Keratinocyte (primary cell): ENCODE measurements at regions not wholly inside any gene's neighbourhood (a gene's known extent, or its start where the extent isn't known, plus 50 kb on each side); places are given as distances from the start of the nearest gene placed in this dataset.

Experiments used
- DNase-seq: peaks from one replicate; pipeline ENCODE4 v3.0.0-alpha.2; 2011; ENCODE audit warnings: low read depth, missing footprints, low spot score
- FAIRE-seq: peaks from 2 replicates; lab custom pipeline; 2011; peaks lifted over from hg19 to GRCh38; lab: Jason Lieb, UNC
- H2AFZ ChIP-seq: 2 replicates; pipeline ENCODE4 v1.6.0; 2012; ENCODE audit warnings: low read length, control low read depth, inconsistent platforms; ENCODE audit not compliant: control insufficient read depth
- H3K27ac ChIP-seq: 2 replicates; pipeline ENCODE4 v1.5.1; 2011; ENCODE audit warnings: low read length; ENCODE audit not compliant: control insufficient read depth, insufficient read depth
- H3K27me3 ChIP-seq: 3 replicates; pipeline ENCODE4 v1.6.0; 2011; ENCODE audit warnings: low read length; ENCODE audit not compliant: control insufficient read depth, insufficient read depth; ENCODE audit errors: extremely low read depth
- H3K36me3 ChIP-seq, 2 experiments: 2 replicates in 1 of 2; 3 replicates in 1 of 2; pipeline ENCODE4 v1.5.1; 2011; ENCODE audit warnings: low read length in 2 of 2, mild to moderate bottlenecking in 1 of 2; ENCODE audit not compliant: control insufficient read depth in 2 of 2, insufficient read depth in 2 of 2; ENCODE audit errors: extremely low read depth in 1 of 2
- H3K4me1 ChIP-seq: 3 replicates; pipeline ENCODE4 v1.5.1; 2011; ENCODE audit warnings: low read length; ENCODE audit not compliant: control insufficient read depth, insufficient read depth; ENCODE audit errors: extremely low read depth
- H3K4me2 ChIP-seq: 3 replicates; pipeline ENCODE4 v1.6.0; 2011; ENCODE audit warnings: low read depth, low read length; ENCODE audit not compliant: control insufficient read depth, insufficient read depth; ENCODE audit errors: extremely low read depth
- H3K4me3 ChIP-seq, 3 experiments: fragments of 200-600 bp in 1 of 3; sonication (generic) in 1 of 3; 2 replicates in 2 of 3; 3 replicates in 1 of 3; pipeline ENCODE4 v1.5.1; 2011 to 2016; ENCODE audit warnings: low read length in 3 of 3, mild to moderate bottlenecking in 3 of 3, control low read depth in 2 of 3, inconsistent platforms in 1 of 3, low read depth in 1 of 3, mixed read lengths in 1 of 3, mixed run types in 1 of 3, moderate library complexity in 1 of 3; ENCODE audit not compliant: control insufficient read depth in 2 of 3, insufficient read depth in 2 of 3; ENCODE audit errors: extremely low read depth in 1 of 3
- H3K79me2 ChIP-seq: 2 replicates; pipeline ENCODE4 v1.6.0; 2012; ENCODE audit warnings: low read length; ENCODE audit not compliant: control insufficient read depth, insufficient read depth
- H3K9ac ChIP-seq: 3 replicates; pipeline ENCODE4 v1.6.0; 2011; ENCODE audit warnings: low read length; ENCODE audit not compliant: control insufficient read depth, insufficient read depth; ENCODE audit errors: extremely low read depth
- H3K9me1 ChIP-seq: 3 replicates; pipeline ENCODE4 v1.6.0; 2011; ENCODE audit warnings: low read length; ENCODE audit not compliant: control insufficient read depth, insufficient read depth; ENCODE audit errors: extremely low read depth
- H3K9me3 ChIP-seq: 2 replicates; pipeline ENCODE4 v1.5.1; 2012; ENCODE audit warnings: low read depth, low read length; ENCODE audit not compliant: control insufficient read depth
- H4K20me1 ChIP-seq: 3 replicates; pipeline ENCODE4 v1.6.0; 2011; ENCODE audit warnings: low read length; ENCODE audit not compliant: control insufficient read depth, insufficient read depth; ENCODE audit errors: extremely low read depth
- EZH2 ChIP-seq: IDR thresholded peaks from one replicate; pipeline ENCODE4 v1.6.1; 2012; ENCODE audit warnings: inconsistent platforms, mild to moderate bottlenecking, low read length, moderate library complexity
- dilution Hi-C: fragments of 300-500 bp; cut with MboI; formaldehyde crosslinking; loops from one replicate; pipeline ENCODE4 v1.7.0; 2020; ENCODE audit warnings: low sequenced_read_pairs; ENCODE audit not compliant: extremely low pct_ligation_motif_present
- TF ChIP-seq, protein P1 (sequence below), 3 experiments: IDR thresholded peaks in 1 of 3; conservative IDR thresholded peaks in 1 of 3; optimal IDR thresholded peaks in 1 of 3; 2 replicates in 2 of 3; 3 replicates in 1 of 3; pipeline versions ENCODE3 to v1.5.1; 2011; ENCODE audit warnings: low read length in 3 of 3, mild to moderate bottlenecking in 3 of 3, moderate library complexity in 2 of 3, control low read depth in 1 of 3, inconsistent platforms in 1 of 3; ENCODE audit not compliant: insufficient read depth in 2 of 3; ENCODE audit errors: extremely low read depth in 1 of 3

DNA sequence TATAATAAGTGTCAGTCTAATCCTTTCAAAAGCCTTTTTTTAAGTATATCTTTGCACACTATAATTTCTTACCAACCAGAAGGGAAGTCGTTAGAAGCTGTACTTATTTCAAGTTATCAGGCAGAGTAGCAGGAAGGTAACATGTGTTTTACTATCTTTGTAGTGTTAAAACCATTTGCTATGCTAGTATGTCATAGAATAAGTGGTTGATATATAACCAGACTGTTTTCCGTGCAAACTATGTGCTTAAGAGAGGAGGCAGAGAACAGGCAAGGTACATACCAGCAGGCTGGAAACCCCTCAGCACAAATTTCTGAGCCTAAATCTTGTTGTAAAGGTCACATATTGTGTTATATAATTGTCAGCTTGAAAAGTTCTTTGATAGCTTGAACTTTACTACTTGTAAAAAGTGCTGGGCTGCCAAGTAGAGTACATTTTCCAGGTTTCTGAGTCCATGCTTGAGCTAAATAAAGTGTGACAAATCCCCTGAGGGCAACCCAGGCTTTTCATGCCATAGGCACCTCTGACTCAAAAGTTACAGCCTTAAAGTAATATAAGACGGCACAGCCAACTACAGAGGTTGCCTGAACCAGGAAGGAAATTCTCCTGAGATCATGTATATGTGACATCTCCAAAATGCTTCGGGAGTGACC, 1297.4 kb downstream of the PCDH9 start:
- H3K27ac ChIP-seq = no peak overlapping the region
- H3K9ac ChIP-seq = no peak overlapping the region
- H3K4me3 ChIP-seq = no peak overlapping the region
- dilution Hi-C loops = no loop called here
- no peaks in the 10 kb centered on the region for H3K9me1 ChIP-seq
- FAIRE-seq (no peak), DNase-seq (no peak)
- no peaks in the 10 kb centered on the region for H3K9me3 ChIP-seq
- H3K4me2 ChIP-seq = no peak overlapping the region
- no peak overlapping the region for H2AFZ ChIP-seq
- TF ChIP-seq EZH2 = no peak
- TF ChIP-seq, protein P1, sequence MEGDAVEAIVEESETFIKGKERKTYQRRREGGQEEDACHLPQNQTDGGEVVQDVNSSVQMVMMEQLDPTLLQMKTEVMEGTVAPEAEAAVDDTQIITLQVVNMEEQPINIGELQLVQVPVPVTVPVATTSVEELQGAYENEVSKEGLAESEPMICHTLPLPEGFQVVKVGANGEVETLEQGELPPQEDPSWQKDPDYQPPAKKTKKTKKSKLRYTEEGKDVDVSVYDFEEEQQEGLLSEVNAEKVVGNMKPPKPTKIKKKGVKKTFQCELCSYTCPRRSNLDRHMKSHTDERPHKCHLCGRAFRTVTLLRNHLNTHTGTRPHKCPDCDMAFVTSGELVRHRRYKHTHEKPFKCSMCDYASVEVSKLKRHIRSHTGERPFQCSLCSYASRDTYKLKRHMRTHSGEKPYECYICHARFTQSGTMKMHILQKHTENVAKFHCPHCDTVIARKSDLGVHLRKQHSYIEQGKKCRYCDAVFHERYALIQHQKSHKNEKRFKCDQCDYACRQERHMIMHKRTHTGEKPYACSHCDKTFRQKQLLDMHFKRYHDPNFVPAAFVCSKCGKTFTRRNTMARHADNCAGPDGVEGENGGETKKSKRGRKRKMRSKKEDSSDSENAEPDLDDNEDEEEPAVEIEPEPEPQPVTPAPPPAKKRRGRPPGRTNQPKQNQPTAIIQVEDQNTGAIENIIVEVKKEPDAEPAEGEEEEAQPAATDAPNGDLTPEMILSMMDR (optimal IDR thresholded peaks at IDR 0.05 in 1 of 3, IDR thresholded peaks at IDR 0.05 in 1 of 3, conservative IDR thresholded peaks at IDR 0.05 in 1 of 3; ENCODE audit: extremely low read depth in 1 of 3, insufficient read depth in 2 of 3, low read length in 3 of 3) = no peak
- H3K36me3 ChIP-seq = no peaks in the 10 kb centered on the region
- H3K4me1 ChIP-seq = no peaks in the 10 kb centered on the region
- no peaks in the 10 kb centered on the region for H4K20me1 ChIP-seq
- no peaks in the 10 kb centered on the region for H3K79me2 ChIP-seq
- no peaks in the 10 kb centered on the region for H3K27me3 ChIP-seq

DNA sequence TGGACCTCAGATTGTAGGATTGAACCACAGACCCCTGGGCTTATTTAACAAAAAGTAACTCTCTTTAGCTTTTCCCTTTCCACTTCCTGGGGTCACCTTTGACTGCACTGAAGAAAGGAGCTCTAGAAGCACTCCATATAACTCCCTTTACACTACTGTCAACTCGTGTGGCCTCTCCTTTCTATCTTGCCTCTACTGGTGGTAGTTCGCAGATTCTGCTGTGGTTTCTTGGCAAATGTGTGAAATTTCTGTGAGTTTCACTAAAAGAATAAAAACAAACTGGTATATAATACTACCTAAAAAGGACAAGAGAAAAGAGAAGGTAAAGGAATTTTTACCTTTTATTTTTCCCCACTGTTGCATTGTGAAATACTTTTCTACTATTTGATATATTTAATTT, 1298.1 kb downstream of the PCDH9 start:
- Histone ChIP-seq H3K79me2 (no peaks in the 10 kb centered on the region), H2AFZ (no peak overlapping the region), H3K27me3 (no peaks in the 10 kb centered on the region), H3K4me1 (no peaks in the 10 kb centered on the region), H3K9ac (no peak overlapping the region), H3K36me3 (no peaks in the 10 kb centered on the region), H3K27ac (no peak overlapping the region), H3K9me1 (no peaks in the 10 kb centered on the region), H4K20me1 (no peaks in the 10 kb centered on the region), H3K4me2 (no peak overlapping the region), H3K4me3 (no peak overlapping the region), H3K9me3 (no peaks in the 10 kb centered on the region)
- dilution Hi-C loops = no loop called here
- DNase-seq = no peak
- FAIRE-seq = no peak
- no peak for TF ChIP-seq EZH2
- TF ChIP-seq, protein P1 (optimal IDR thresholded peaks at IDR 0.05 in 1 of 3, IDR thresholded peaks at IDR 0.05 in 1 of 3, conservative IDR thresholded peaks at IDR 0.05 in 1 of 3; ENCODE audit: extremely low read depth in 1 of 3, insufficient read depth in 2 of 3, low read length in 3 of 3) = no peak
